Nephron (organoid): ENCODE measurements at regions not wholly inside any gene's neighbourhood (a gene's known extent, or its start where the extent isn't known, plus 50 kb on each side); places are given as distances from the start of the nearest gene placed in this dataset.

Experiments
- H3K27ac Mint-ChIP-seq, 3 experiments: 2 replicates each; pipeline ENCODE4 v1.8.0; 2020; ENCODE audit warnings: mixed read lengths in 3 of 3, mild to moderate bottlenecking in 2 of 3, moderate library complexity in 1 of 3
- H3K27me3 Mint-ChIP-seq: 2 replicates; pipeline ENCODE4 v1.8.0; 2021; ENCODE audit warnings: low read depth, mild to moderate bottlenecking, moderate library complexity, mixed read lengths
- H3K36me3 Mint-ChIP-seq: 2 replicates; pipeline ENCODE4 v1.8.0; 2020; ENCODE audit warnings: low read depth, mixed read lengths
- H3K4me1 Mint-ChIP-seq: 2 replicates; pipeline ENCODE4 v1.8.0; 2020; ENCODE audit warnings: mixed read lengths
- H3K4me3 Mint-ChIP-seq, 3 experiments: 2 replicates each; pipeline ENCODE4 v1.8.0; 2020; ENCODE audit warnings: mild to moderate bottlenecking in 3 of 3, mixed read lengths in 3 of 3, moderate library complexity in 2 of 3
- H3K9me3 Mint-ChIP-seq: 2 replicates; pipeline ENCODE4 v1.8.0; 2020; ENCODE audit warnings: mixed read lengths
- TF ChIP-seq, protein P1 (sequence below), 3 experiments: fragments of 200-600 bp; sonication (generic); IDR thresholded peaks; one replicate each; pipeline ENCODE4 v1.5.0; 2021; ENCODE audit warnings: antibody characterized with exemption in 3 of 3; ENCODE audit not compliant: unreplicated experiment in 3 of 3

DNA sequence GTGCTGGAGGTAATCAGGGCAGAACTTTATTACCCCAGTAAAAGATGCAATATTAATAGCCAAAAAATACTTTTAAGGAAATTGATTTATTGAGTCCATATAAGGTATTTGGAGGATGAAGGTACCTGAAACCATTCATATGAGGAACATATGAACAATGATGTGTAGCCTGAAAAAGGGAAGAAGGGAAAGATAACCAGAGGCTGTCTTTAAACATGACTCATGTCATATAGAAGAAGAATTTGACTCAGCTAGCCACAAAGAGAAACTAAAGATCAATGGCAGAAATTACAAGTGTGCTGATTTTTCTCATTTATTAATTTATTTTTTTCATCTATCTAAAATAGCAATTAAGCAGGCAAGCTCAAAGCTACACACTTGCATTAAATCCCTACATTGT, 136.2 kb upstream of the DUSP10 start:
- Mint-ChIP-seq H3K9me3 (no peaks in the 10 kb centered on the region), H3K27me3 (peaks cover 16% of the 10 kb centered on the region), H3K4me1 (peaks cover 12% of the 10 kb centered on the region), H3K4me3 (no peak overlapping the region), H3K36me3 (no peaks in the 10 kb centered on the region), H3K27ac (no peak overlapping the region)
- TF ChIP-seq, protein P1, sequence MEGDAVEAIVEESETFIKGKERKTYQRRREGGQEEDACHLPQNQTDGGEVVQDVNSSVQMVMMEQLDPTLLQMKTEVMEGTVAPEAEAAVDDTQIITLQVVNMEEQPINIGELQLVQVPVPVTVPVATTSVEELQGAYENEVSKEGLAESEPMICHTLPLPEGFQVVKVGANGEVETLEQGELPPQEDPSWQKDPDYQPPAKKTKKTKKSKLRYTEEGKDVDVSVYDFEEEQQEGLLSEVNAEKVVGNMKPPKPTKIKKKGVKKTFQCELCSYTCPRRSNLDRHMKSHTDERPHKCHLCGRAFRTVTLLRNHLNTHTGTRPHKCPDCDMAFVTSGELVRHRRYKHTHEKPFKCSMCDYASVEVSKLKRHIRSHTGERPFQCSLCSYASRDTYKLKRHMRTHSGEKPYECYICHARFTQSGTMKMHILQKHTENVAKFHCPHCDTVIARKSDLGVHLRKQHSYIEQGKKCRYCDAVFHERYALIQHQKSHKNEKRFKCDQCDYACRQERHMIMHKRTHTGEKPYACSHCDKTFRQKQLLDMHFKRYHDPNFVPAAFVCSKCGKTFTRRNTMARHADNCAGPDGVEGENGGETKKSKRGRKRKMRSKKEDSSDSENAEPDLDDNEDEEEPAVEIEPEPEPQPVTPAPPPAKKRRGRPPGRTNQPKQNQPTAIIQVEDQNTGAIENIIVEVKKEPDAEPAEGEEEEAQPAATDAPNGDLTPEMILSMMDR (IDR thresholded peaks at IDR 0.05; ENCODE audit: unreplicated experiment in 3 of 3): no peak

DNA sequence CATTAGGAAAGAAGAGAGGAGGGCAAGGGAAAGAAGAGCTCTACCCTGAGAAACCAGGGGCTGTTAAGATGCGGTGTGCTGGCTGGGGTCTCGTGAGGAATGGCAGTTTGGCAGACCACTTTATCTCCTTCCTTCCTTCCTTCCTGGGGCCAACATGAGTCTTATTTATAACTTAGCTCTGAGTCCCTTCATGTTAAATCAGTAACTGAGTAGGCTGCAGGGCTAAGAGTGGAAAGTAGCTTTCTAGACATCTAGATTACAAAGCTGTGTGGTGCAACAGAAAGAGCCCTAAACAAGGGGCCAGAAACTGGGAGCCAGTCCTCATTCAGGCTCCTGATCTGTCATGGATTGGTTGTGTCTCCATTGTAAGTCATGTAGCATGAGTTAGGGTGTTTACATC, 135.4 kb upstream of the DUSP10 start:
- peaks cover 12% of the 10 kb centered on the region for H3K4me1 Mint-ChIP-seq
- H3K9me3 Mint-ChIP-seq: no peaks in the 10 kb centered on the region
- no peak overlapping the region for H3K27ac Mint-ChIP-seq
- peaks cover 16% of the 10 kb centered on the region for H3K27me3 Mint-ChIP-seq
- TF ChIP-seq, protein P1 (IDR thresholded peaks at IDR 0.05; ENCODE audit: unreplicated experiment in 3 of 3): no peak
- no peaks in the 10 kb centered on the region for H3K36me3 Mint-ChIP-seq
- H3K4me3 Mint-ChIP-seq: no peak overlapping the region

DNA sequence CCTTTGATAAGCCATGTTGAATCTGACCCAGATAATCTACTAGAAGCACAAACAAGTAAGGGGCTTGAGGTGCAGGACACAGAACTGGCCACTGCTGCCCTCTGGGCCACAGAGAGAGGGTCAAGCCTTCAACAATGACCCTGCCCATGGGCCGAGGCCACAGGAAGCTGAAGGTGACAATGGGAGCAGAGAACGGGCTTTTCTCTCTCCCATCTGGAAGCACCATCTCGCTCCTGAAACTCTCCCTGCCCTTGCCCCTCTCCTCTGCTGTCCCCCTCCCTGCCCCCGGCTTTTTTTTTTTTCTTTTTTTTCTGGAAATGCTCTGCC, 133.1 kb upstream of the DUSP10 start:
- no peak overlapping the region for H3K4me3 Mint-ChIP-seq
- H3K9me3 Mint-ChIP-seq: no peaks in the 10 kb centered on the region
- TF ChIP-seq, protein P1 (IDR thresholded peaks at IDR 0.05; ENCODE audit: unreplicated experiment in 3 of 3): no peak
- no peak overlapping the region for H3K27ac Mint-ChIP-seq
- no peaks in the 10 kb centered on the region for H3K4me1 Mint-ChIP-seq
- no peaks in the 10 kb centered on the region for H3K36me3 Mint-ChIP-seq
- peaks cover 16% of the 10 kb centered on the region for H3K27me3 Mint-ChIP-seq

DNA sequence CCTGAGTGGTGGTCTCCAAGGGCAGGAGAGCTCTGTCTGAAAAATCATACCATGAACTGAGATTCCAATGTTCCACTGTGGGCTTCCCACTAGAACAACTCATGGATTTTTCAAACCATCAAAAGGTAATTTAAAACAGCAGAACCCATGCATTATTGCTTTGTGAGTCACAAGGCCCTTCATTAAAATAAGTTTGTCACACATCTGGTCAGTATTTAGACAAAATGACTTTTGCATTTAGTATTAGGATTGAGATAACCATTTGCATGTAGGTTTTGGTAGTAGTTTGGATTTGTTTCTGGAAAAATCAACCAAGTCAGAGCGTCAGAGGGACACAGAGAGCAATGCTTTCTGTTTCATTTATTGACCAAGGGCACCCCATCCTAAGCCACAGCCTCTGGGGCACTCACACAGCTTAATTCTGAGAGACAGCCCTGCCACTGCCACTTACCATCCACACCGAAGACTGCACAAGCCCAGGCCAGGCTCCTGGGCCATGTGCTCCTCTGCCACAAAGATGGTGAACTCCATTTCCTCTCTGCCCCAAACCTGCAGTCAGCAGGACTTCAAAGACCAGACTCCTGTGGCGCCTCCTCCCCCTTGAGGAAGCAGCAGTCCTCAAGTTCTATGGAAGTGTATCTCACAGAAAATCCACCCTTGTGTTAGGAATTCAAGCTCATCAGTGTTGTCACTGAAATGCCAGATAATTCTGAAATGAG, 132.6 kb upstream of the DUSP10 start:
- no peak overlapping the region for H3K4me3 Mint-ChIP-seq
- no peaks in the 10 kb centered on the region for H3K36me3 Mint-ChIP-seq
- TF ChIP-seq, protein P1 (IDR thresholded peaks at IDR 0.05; ENCODE audit: unreplicated experiment in 3 of 3): no peak
- no peaks in the 10 kb centered on the region for H3K9me3 Mint-ChIP-seq
- H3K4me1 Mint-ChIP-seq: peaks cover 1% of the 10 kb centered on the region
- peaks cover 16% of the 10 kb centered on the region for H3K27me3 Mint-ChIP-seq
- no peak overlapping the region for H3K27ac Mint-ChIP-seq

DNA sequence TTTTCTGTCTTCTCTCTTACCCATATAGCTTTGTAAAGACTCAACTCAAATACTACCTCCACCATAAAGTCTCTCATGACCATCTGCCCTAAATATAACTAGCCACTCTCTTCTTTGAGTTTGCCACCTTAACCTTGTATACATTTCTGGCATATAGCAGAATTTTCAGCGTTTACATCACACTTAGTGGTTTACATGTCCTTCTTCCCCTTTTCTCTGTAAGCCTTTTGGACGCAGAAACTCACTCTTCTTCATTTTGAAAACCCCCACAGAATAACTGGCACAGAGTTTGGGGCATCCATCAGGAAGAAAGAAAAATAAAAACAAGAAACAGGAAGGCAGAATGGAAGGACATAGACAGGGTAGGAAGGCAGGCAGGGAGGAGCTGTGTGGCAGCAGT, 131.8 kb upstream of the DUSP10 start:
- no peak overlapping the region for H3K4me3 Mint-ChIP-seq

DNA sequence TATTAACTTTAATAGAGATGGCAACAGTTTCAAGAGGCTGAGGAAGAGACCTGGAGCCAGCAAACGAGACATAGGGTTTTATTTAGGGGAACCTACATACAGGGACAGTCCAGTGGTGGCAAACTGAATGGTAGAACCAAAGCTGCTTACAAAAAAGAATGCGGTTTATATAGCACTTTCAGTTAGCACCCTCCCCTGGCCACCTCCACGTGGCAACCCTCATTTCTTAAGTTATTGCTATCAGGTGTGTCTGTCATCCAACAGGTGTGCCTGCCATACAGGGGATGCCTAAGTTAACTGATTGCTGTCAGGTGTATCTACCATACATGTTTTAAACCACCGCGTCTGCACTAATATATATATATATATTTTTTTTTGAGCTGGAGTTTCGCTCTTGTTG, 129.2 kb upstream of the DUSP10 start:
- H3K4me3 Mint-ChIP-seq: no peak overlapping the region
- TF ChIP-seq, protein P1 (IDR thresholded peaks at IDR 0.05; ENCODE audit: unreplicated experiment in 3 of 3): no peak
- no peaks in the 10 kb centered on the region for H3K36me3 Mint-ChIP-seq
- H3K4me1 Mint-ChIP-seq: peaks cover 6% of the 10 kb centered on the region
- H3K27ac Mint-ChIP-seq: no peak overlapping the region
- peaks cover 8% of the 10 kb centered on the region for H3K27me3 Mint-ChIP-seq
- H3K9me3 Mint-ChIP-seq: no peaks in the 10 kb centered on the region

More for the DNA sequence above, 131.8 kb upstream of the DUSP10 start:
- TF ChIP-seq, protein P1 (IDR thresholded peaks at IDR 0.05; ENCODE audit: unreplicated experiment in 3 of 3): no peak
- no peaks in the 10 kb centered on the region for H3K9me3 Mint-ChIP-seq
- H3K27me3 Mint-ChIP-seq: peaks cover 16% of the 10 kb centered on the region
- no peak overlapping the region for H3K27ac Mint-ChIP-seq
- H3K4me1 Mint-ChIP-seq: peaks cover 6% of the 10 kb centered on the region
- no peaks in the 10 kb centered on the region for H3K36me3 Mint-ChIP-seq
